T47D (cell line): ENCODE measurements at regions not wholly inside any gene's neighbourhood (a gene's known extent, or its start where the extent isn't known, plus 50 kb on each side); places are given as distances from the start of the nearest gene placed in this dataset.

Experiments
- DNase-seq, 2 experiments: peaks; one replicate each; pipeline versions ENCODE4 v3.0.0 to v3.0.0-alpha.2; 2011 to 2012; ENCODE audit warnings: low read depth in 1 of 2, low spot score in 1 of 2
- JUND ChIP-seq: IDR thresholded peaks from 2 replicates; pipeline ENCODE4 v1.6.1; 2012; ENCODE audit warnings: low read depth
- in situ Hi-C: cut with HindIII; loops from 2 replicates; pipeline ENCODE4 v1.10.0; 2016; ENCODE audit warnings: low sequenced_read_pairs, low pct_unique_long_range_greater_than_20kb

DNA sequence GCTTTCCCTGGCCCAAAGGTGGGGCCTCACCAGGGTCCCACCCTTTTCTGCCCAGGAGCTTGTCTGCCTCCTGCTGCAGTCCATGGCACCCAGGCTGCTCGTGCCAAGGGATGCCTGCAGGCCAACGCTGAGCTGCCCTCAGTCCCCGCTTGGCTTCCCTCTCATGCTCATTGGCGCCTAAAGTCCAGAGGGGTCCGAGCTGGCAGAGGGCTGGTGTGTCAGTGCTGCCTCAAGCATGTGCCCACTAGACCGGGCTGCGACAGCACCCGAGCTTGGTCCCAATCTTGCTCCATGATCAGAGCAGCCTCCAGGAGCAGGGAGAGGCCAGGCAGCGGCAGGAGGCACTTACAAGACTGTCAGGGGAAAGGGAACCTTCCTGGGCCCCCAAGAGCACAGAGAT is 287.0 kb downstream of the ICOS start:
- no peak for DNase-seq
- TF ChIP-seq JUND, result no peak
- in situ Hi-C loops, result no loop called here

DNA sequence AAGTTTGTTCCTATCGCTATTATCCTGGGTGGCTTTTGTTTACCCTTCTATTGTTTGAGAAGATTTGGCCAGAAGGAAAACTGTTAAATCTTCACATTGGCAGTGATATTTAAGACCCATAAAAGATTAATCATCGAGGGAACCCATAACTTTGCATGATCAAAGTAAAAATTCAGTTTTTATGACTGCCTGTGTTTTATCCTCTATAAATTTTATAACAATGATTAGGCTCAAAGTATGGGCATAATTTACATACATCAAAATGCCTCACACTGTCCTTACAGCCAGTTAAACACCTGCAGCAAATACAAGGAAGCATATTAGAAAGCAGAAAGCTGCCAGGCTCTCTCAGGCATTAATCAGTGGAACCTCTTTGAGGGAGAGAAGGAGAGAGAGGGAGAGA is 289.1 kb downstream of the ICOS start:
- TF ChIP-seq JUND, result no peak
- in situ Hi-C loops, result no loop called here
- no peak for DNase-seq

DNA sequence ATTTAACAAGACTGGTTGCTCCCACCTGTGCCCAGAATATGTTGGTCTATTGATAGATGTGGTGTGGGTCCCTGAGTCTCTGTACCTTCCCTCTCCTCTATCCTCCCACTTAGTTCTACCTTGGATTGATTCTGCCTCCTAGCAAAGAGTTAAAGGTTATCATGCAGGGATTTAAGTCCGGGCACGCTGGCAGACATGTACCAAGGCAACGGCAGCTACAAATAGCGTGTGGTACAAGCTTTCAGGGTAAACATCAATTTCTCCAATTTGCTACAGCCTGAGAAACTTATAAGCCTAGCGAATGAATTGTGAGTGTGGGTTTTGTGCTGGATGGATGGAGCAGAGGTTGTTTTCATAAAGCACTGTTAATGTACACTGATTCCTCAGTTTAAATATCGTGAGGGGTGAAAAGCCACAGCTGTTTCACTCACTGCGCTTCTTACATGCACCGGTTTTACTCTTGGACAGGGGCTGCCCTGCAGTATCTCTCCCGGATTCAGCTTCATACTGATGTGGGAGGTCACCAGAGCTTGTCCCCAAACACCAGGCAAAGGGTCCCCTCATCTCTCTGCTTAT is 289.8 kb downstream of the ICOS start:
- TF ChIP-seq JUND, result no peak
- no peak for DNase-seq
- in situ Hi-C loops, result no loop called here

DNA sequence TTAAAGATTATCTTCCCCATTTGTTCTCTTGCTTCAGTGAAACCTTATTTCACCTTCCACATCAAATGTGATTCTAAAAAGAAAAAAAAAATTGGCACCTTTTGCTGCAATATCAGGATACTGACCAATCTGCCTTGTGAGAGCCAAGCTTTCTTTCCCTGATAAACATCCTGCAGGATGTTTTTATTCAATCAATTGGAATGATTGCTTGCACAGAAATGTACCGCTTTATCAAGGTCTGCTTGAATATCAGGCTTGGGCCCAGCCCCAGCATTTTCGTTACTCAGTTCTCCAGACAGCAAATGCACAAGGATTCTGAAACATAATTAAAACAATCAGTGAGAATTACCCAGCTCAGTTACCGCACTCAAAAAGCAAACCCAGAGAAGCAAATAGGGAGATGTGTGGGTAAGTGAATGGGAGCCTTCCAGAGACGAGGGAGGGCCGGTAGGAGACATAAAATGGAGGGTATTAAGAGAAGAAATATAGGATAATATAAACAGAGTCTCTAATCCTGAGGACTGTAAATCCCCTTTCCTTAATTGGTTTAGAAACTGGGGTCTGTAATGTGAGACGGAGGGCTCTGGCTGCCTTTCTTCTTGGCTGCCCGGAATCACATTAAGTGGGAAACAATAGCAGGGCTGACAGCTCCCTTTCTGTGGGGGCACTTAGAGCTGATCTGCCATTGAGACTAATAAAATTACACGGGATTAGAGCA is 291.8 kb downstream of the ICOS start:
- in situ Hi-C loops, result no loop called here

DNA sequence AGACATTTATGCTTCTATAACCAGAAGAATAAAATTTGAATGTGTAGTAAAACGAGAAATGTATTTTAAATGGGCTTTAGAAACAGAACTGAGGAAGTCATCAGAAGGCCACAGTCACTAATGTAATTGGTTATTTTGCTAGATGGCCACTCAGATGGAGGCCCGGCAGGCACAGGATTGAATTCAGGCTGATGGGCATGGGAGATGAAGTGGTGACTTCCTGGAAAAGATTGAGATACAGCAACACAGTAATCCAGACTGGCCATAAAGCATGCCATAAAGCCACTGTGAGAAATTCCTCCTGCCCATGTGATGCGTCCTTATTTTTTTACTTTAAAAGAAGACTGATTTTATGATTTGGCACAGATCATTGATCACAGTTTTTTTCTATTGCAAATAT is 297.7 kb downstream of the ICOS start:
- TF ChIP-seq JUND, result no peak
- no peak for DNase-seq
- in situ Hi-C loops, result no loop called here

More for the DNA sequence above, 291.8 kb downstream of the ICOS start:
- no peak for DNase-seq
- no peak for TF ChIP-seq JUND

DNA sequence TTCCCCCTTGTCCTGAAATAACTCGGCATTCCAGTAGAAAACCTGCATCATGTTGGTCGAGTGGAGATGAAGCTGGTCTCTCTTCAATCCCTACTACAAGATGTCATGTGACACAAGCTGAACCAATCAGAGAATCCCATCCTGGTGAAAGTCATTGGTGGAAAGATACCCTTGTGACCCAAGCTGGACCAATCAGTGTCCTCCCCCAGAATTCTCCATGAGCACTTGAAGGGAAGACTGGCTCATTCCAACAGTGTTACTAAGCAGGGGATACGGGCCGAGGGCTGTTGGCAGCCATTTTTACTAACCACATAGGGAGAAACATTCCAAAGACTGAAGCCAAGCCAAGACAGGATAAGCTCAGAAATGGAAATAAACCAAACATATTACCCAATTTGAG is 298.3 kb downstream of the ICOS start:
- DNase-seq, result no peak
- TF ChIP-seq JUND, result no peak
- in situ Hi-C loops, result no loop called here

DNA sequence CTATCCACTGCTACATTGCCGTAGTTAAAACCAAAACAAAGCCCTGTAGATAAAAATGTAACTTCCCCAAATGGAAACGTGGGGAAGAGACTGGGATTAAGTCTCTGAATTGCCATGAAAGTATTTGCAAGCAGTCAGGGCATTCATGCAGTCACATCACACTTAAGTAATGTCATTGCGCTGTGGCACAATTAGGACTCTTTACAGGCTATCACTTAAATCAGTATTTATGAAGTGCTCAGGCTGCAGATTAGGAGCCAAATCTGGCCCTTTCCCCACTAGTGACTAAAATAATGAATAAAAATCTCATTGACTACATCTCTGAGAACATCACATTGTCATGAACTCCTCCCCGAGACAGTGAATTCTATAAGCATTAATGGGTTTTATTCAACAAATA is 300.9 kb downstream of the ICOS start:
- no peak for TF ChIP-seq JUND
- in situ Hi-C loops, result no loop called here
- no peak for DNase-seq

DNA sequence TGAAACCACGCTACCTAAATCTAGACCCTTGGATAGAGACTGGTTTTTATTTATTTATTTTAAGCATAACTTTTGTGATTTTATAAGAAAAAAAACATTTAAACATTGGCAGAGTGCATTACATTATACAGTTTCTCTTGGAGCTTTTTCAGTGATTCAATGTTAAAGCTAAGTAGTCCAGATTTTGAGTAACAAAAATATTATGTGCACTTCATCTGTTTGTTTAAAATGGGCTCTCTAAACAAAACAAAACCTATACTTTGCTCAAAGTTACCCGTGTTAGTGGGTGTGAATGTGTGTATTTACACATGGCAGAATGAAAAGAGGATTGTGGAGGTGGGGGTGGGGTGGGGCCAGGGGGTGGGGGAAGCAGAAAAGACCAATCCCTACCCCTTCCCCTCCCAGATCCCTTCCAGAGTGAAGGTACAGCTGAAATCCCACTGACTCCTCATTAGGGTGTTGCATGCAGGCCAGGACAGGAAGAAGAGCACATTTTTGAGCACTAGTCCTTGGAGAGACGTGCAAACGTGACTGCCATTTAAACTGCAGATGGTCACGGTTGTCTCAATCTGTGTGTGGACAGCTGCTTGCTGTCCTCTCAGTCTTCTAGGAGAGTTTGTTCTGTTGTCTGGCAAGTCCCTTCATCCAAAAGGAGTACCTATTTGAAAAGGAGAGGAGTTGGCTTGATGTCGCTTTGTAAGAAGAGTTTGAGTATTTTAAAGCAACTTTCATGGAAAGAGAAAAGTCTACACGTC is 303.0 kb downstream of the ICOS start:
- DNase-seq, result no peak
- TF ChIP-seq JUND, result no peak
- in situ Hi-C loops, result no loop called here

DNA sequence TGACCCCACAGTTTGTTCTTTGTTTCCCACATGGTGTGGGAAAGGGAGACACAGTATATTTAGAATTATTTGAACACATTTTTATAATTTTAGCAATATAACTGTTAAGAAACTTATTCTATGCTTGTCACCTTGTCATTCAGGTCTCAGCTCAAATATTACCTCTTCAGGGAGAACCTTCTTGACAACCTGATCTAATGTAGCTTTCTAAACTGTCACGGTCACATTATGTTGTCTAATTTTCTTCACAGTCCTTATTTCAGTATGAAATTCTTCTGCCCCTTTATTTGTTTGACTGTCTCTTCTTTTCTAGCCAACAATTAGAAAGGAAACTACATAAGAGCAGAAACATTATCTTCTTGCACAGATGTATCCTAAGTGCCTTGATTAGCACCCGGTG is 304.3 kb upstream of the PARD3B start:
- TF ChIP-seq JUND, result no peak
- DNase-seq, result no peak
- in situ Hi-C loops, result no loop called here

DNA sequence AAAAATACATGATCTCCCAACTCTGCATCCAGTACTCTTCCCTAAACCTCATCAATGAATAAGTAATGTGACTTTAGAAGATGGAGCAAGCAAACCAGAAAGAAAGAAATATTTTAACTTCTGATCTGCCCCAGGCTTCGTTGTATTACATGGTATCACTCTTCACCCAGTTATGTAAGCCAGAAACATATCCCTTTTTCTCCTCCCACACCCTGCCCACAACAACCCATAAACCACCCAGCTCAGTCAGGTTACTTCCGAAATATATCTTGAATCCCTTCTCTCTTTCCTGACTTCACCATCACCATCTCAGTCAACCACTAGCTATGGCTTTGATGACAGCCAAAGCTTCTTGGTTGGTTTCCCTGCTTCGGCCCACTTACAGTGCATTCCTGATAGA is 295.8 kb upstream of the PARD3B start:
- no peak for DNase-seq
- in situ Hi-C loops, result no loop called here
- no peak for TF ChIP-seq JUND

DNA sequence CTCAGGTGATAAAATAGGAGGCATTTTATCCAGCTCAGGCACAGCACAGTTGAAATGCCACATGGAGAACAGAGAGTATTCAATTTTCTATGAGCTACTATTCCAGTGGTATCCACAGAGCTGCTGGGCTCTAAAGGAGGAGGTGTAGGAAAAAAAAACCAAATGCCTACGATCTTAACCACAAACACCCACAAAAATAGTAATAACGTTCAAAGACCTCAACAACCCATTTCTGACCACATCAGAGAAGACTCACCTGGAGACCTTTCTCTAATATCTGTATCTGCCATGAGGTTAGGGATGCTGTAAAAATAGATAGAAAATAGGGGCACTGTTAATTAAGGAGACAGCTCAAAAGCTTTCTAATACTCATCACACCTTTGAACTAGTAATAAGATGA is 294.6 kb upstream of the PARD3B start:
- TF ChIP-seq JUND, result no peak
- in situ Hi-C loops, result no loop called here
- no peak for DNase-seq

DNA sequence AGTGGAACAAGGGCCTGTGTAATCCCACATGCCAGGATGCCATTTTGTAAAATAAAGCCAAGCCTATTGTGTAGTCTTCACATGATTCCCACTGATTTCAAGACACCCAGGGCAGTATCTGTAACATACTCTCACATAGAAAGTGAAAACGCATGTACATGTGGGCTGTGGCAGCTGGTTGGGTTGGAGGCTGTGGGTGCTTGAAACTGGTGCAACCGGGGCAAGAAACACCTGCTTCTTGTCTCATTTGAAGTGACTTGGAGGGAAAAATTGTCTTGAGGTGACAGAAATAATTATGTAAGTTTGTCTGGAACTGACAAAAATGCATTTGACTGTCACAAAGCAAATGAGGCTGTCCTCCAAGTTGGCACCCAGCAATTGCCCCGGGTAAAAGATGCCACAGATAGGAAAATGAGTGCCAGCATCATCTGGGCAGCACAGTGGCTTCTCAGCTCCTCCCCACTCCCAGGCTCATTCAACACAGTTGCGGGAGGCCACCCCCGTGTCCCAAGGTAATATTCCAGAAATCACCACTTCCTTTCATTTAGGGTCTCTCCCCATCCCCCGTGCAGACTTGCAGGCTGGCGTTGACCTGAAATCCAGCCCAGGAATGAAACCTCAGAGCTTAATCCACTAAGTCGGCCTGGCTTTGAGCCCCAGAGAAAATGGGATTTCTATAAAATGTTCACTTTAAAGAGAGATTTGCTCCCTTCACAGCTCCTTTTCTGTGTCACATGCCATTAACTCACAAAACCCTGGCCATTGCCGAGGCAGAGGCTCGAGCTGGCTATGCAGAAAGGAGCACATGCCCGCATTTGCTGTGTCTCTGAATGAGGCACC is 293.9 kb upstream of the PARD3B start:
- in situ Hi-C loops, result no loop called here
- TF ChIP-seq JUND, result no peak
- DNase-seq, result peak; percentile 4 to 59
